MM.1S (cell line): ENCODE measurements at regions not wholly inside any gene's neighbourhood (a gene's known extent, or its start where the extent isn't known, plus 50 kb on each side); places are given as distances from the start of the nearest gene placed in this dataset.

Experiments
- DNase-seq: peaks from one replicate; pipeline ENCODE4 v3.0.0-alpha.2; 2015
- H2AFZ ChIP-seq: fragments of 300-600 bp; sonication (generic); 2 replicates; pipeline ENCODE4 v1.6.0; 2016; ENCODE audit warnings: antibody characterized with exemption, low read length
- H3F3A ChIP-seq: fragments of 300-600 bp; sonication (generic); 2 replicates; pipeline ENCODE4 v1.6.1; 2016; ENCODE audit warnings: mild to moderate bottlenecking, antibody characterized with exemption, low read length, moderate library complexity, mixed read lengths; ENCODE audit not compliant: insufficient read depth
- H3K27ac ChIP-seq: fragments of 300-600 bp; sonication (generic); 2 replicates; pipeline ENCODE4 v1.5.1; 2016; ENCODE audit warnings: mild to moderate bottlenecking, low read length
- H3K27me3 ChIP-seq: fragments of 300-600 bp; sonication (generic); replicated peaks from 2 replicates; pipeline ENCODE4 v1.6.0; 2016; ENCODE audit warnings: low read length; ENCODE audit not compliant: insufficient read depth
- H3K36me3 ChIP-seq: fragments of 300-600 bp; sonication (generic); replicated peaks from 2 replicates; pipeline ENCODE4 v1.6.1; 2016; ENCODE audit warnings: mild to moderate bottlenecking, low read length, mixed read lengths; ENCODE audit not compliant: insufficient read depth
- H3K4me1 ChIP-seq: fragments of 300-600 bp; sonication (generic); 2 replicates; pipeline ENCODE4 v1.6.1; 2016; ENCODE audit warnings: low read length, mixed read lengths
- H3K4me2 ChIP-seq: fragments of 300-600 bp; sonication (generic); 2 replicates; pipeline ENCODE4 v1.6.0; 2016; ENCODE audit warnings: low read depth, low read length
- H3K4me3 ChIP-seq: fragments of 300-600 bp; sonication (generic); 2 replicates; pipeline ENCODE4 v1.5.1; 2016; ENCODE audit warnings: low read length, mixed read lengths
- H3K79me2 ChIP-seq: fragments of 300-600 bp; sonication (generic); 2 replicates; pipeline ENCODE4 v1.6.1; 2016; ENCODE audit warnings: mixed run types, low read length, mixed read lengths
- H3K9ac ChIP-seq: fragments of 300-600 bp; sonication (generic); 2 replicates; pipeline ENCODE4 v1.6.1; 2016; ENCODE audit warnings: low read length, mixed read lengths
- H3K9me2 ChIP-seq: fragments of 300-600 bp; sonication (generic); replicated peaks from 2 replicates; pipeline ENCODE4 v1.6.1; 2016; ENCODE audit warnings: mild to moderate bottlenecking, low read length, mixed read lengths; ENCODE audit not compliant: insufficient read depth
- H3K9me3 ChIP-seq: fragments of 300-600 bp; sonication (generic); replicated peaks from 2 replicates; pipeline ENCODE4 v1.6.1; 2016; ENCODE audit warnings: mild to moderate bottlenecking, low read length, mixed read lengths; ENCODE audit not compliant: insufficient read depth
- H4K20me1 ChIP-seq: fragments of 300-600 bp; sonication (generic); 2 replicates; pipeline ENCODE4 v1.6.1; 2016; ENCODE audit warnings: mild to moderate bottlenecking, low read length, moderate library complexity, mixed read lengths; ENCODE audit not compliant: insufficient read depth
- EZH2 ChIP-seq: fragments of 300-600 bp; sonication (generic); optimal IDR thresholded peaks from 2 replicates; pipeline ENCODE3; 2017; ENCODE audit warnings: low read depth, mild to moderate bottlenecking, antibody characterized with exemption, low read length, mixed read lengths
- EZH2phosphoT487 ChIP-seq: fragments of 300-600 bp; sonication (generic); IDR thresholded peaks from 2 replicates; pipeline ENCODE4 v1.6.1; 2018; ENCODE audit warnings: antibody characterized with exemption, low read length
- TF ChIP-seq, protein P1 (sequence below): fragments of 300-600 bp; sonication (generic); IDR thresholded peaks from 2 replicates; pipeline ENCODE4 v1.5.1; 2016; ENCODE audit warnings: antibody characterized with exemption, low read length, mixed read lengths

DNA sequence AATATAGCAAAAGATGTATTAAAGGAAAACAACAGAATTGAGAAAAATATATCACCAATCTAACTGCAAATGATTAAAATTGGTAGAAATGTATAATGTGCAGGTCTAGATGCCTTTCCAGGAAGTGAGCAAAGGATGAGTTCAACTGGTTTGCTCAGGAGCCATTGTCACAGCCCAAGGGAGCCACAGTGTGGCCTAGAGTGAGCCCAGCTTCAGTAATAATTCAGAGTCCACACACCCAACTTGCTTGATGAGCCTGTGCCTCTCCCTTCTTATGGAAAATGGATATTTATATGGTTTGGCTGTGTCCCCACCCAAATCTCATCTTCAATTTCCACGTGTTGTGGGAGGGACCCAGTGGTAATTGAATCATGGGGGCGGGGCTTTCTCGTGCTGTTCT lies 92.2 kb upstream of the ASAP2 start:
- Histone ChIP-seq H3K36me3 (no peaks in the 10 kb centered on the region), H3K9me2 (no peaks in the 10 kb centered on the region), H3K4me2 (no peak overlapping the region), H3K27me3 (no peaks in the 10 kb centered on the region), H3K4me1 (no peaks in the 10 kb centered on the region), H3K4me3 (no peak overlapping the region), H4K20me1 (no peaks in the 10 kb centered on the region), H3K9me3 (no peaks in the 10 kb centered on the region), H3K27ac (no peak overlapping the region), H3F3A (no peaks in the 10 kb centered on the region), H3K9ac (no peak overlapping the region), H2AFZ (no peak overlapping the region), H3K79me2 (no peaks in the 10 kb centered on the region)
- TF ChIP-seq, protein P1, sequence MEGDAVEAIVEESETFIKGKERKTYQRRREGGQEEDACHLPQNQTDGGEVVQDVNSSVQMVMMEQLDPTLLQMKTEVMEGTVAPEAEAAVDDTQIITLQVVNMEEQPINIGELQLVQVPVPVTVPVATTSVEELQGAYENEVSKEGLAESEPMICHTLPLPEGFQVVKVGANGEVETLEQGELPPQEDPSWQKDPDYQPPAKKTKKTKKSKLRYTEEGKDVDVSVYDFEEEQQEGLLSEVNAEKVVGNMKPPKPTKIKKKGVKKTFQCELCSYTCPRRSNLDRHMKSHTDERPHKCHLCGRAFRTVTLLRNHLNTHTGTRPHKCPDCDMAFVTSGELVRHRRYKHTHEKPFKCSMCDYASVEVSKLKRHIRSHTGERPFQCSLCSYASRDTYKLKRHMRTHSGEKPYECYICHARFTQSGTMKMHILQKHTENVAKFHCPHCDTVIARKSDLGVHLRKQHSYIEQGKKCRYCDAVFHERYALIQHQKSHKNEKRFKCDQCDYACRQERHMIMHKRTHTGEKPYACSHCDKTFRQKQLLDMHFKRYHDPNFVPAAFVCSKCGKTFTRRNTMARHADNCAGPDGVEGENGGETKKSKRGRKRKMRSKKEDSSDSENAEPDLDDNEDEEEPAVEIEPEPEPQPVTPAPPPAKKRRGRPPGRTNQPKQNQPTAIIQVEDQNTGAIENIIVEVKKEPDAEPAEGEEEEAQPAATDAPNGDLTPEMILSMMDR, result no peak; the same call in 1 of the 2 replicates
- TF ChIP-seq EZH2phosphoT487, result no peak
- TF ChIP-seq EZH2, result no peak
- DNase-seq, result no peak

DNA sequence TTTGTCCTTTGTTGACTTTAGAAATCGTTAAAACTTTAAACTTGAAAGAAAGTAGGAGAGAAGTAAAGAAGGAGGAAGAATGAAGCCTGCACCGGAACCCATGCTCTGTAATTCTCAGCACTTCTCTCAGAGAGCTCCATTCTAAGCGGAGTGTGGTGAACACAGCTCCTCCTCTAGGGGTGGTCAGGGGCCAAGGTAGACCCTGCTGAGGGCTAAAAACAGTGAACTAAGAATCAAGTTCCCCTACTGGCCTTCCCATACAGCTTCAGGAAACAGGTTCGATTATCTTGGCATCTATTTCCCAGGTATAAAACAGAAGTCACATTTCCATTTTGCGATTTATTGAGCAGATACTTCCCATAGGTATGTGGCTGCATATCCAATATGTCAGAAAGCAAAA lies 92.7 kb upstream of the ASAP2 start:
- H3K4me1 ChIP-seq, result no peaks in the 10 kb centered on the region
- no peak overlapping the region for H3K9ac ChIP-seq
- H3K4me2 ChIP-seq, result no peak overlapping the region

DNA sequence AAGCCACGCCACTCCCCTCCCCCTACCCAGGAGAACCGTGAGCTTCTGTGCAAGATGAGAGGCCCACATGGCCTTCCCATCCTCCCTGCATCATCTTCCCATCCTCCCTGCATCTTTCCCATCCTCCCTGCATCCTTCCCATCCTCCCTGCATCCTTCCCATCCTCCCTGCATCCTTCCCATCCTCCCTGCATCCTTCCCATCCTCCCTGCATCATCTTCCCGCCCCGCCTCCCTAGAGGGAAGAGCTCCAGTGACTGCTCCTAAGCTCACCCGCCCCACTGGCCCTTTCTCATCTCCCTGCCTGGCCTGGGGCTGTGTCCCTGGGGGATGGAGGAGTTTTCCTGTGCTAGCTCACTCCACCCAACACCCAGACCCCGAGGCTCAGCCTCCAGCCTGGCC lies 93.3 kb upstream of the ASAP2 start:
- Histone ChIP-seq H3K27me3 (no peaks in the 10 kb centered on the region), H3F3A (no peaks in the 10 kb centered on the region), H3K27ac (no peak overlapping the region), H2AFZ (no peak overlapping the region), H3K9me2 (no peaks in the 10 kb centered on the region), H3K4me2 (no peak overlapping the region), H3K36me3 (no peaks in the 10 kb centered on the region), H3K4me1 (no peaks in the 10 kb centered on the region), H3K9me3 (no peaks in the 10 kb centered on the region), H3K79me2 (no peaks in the 10 kb centered on the region), H3K9ac (no peak overlapping the region), H3K4me3 (no peak overlapping the region), H4K20me1 (no peaks in the 10 kb centered on the region)
- TF ChIP-seq, protein P1, result no peak
- TF ChIP-seq EZH2phosphoT487, result no peak
- TF ChIP-seq EZH2, result no peak
- no peak for DNase-seq

More for the DNA sequence above, 92.7 kb upstream of the ASAP2 start:
- Histone ChIP-seq H3K9me2 (no peaks in the 10 kb centered on the region), H4K20me1 (no peaks in the 10 kb centered on the region), H2AFZ (no peak overlapping the region), H3K36me3 (no peaks in the 10 kb centered on the region), H3K4me3 (no peak overlapping the region), H3K79me2 (no peaks in the 10 kb centered on the region), H3F3A (no peaks in the 10 kb centered on the region), H3K27me3 (no peaks in the 10 kb centered on the region), H3K27ac (no peak overlapping the region), H3K9me3 (no peaks in the 10 kb centered on the region)
- TF ChIP-seq EZH2 (no peak), EZH2phosphoT487 (no peak)
- TF ChIP-seq, protein P1, result no peak
- DNase-seq, result no peak
